GM18519 (cell line): ENCODE measurements at regions not wholly inside any gene's neighbourhood (a gene's known extent, or its start where the extent isn't known, plus 50 kb on each side); places are given as distances from the start of the nearest gene placed in this dataset.
"Not testable (repeated sequence)": the region's sequence is repeated elsewhere in the genome, so short reads cannot be mapped to it uniquely, and the experiment has no call there.

ENCODE experiments used
- ATAC-seq: cut with Tn5 transposase; IDR thresholded peaks from one replicate; pipeline ENCODE4 v1.9.1; 2021; ENCODE audit warnings: mild to moderate bottlenecking, moderate library complexity; ENCODE audit not compliant: unreplicated experiment, low FRiP score

DNA sequence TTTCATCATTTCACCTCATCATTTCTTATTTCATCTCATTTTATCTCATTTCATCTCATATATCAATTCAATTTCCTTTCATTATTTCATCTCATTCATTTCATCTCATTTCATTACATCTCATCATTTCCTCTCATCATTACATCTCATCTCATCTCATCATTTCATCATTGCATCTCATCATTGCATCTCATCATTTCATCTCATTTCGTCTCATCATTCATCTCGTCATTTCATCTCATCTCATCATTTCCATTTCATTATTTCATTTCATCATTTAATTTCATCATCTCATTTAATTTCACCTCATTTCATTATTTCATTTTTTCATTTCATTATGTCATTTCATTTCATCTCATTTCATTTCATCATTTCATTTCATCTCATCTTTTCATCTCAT is 168.5 kb upstream of the FAM72C start:
- not testable (repeated sequence) for ATAC-seq

DNA sequence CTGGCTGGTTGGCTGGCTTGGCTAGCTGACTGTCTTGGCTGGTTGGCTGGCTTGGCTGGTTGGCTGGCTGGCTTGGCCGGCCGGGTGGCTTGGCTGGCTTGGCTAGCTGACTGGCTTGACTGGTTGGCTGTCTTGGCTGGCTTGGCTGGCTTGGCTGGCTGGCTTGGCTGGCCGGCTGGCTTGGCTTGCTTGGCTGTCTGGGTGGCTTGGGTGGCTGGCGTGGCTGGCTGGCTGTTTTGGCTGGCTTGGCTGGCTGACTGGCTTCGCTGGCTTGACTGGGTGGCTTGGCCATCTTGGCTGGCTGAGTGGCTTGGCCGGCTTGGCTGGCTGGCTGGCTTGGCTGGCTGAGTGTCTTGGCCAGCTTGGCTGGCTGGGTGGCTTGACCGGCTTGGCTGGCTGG is 133.2 kb upstream of the FAM72C start:
- not testable (repeated sequence) for ATAC-seq

DNA sequence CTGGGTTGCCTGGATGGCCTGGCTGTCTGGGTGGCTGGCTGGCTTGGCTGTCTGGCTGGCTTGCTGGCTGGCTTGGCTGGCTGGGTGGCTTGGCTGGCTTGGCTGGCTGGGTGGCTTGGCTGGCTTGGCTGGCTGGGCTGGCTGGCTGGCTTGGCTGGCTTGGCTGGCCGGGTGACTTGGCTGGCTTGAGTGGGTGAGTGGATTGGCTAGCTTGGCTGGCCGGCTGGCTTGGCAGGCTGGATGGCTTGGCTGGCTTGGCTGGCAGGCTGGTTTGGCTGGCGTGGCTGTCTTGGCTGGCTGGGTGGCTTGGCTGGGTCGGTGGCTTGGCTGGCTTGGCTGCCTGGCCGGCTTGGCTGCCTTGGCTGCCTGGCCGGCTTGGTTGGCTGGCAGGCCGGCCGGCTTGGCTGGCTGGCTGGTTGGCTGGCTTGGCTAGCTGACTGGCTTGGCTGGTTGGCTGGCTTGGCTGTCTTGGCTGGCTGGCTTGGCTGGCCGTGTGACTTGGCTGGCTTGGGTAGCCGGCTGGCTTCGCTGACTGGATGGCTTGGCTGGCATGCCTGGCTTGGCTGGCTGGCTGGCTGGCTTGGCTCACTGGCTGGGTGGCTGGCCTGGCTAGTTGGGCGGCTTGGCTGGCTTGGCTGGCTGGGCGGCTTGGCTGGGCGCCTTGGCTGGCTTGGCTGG is 132.4 kb upstream of the FAM72C start:
- ATAC-seq: not testable (repeated sequence)

DNA sequence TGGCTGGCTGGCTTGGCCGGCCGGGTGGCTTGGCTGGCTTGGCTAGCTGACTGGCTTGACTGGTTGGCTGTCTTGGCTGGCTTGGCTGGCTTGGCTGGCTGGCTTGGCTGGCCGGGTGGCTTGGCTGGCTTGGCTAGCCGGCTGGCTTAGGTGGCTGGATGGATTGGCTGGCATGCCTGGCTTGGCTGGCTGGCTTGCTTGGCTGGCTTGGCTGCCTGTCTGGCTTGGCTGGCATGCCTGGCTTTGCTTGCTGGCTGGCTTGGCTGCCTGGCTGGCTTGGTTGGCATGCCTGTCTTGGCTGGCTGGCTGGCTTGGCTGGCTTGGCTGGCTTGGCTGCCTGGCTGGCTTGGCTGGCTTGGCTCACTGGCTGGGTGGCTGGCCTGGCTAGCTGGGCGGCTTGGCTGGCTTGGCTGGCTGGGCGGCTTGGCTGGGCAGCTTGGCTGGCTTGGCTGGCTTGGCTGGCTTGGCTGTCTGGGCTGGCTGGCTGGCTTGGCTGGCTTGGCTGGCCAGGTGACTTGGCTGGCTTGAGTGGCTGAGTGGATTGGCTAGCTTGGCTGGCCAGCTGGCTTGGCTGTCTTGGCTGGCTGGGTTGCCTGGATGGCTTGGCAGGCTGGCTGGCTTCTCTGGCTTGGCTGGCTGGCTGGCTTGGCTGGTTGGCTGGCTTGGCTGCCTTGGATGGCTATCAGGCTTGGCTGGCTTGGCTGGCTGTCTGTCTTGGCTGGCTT is 131.5 kb upstream of the FAM72C start:
- not testable (repeated sequence) for ATAC-seq

DNA sequence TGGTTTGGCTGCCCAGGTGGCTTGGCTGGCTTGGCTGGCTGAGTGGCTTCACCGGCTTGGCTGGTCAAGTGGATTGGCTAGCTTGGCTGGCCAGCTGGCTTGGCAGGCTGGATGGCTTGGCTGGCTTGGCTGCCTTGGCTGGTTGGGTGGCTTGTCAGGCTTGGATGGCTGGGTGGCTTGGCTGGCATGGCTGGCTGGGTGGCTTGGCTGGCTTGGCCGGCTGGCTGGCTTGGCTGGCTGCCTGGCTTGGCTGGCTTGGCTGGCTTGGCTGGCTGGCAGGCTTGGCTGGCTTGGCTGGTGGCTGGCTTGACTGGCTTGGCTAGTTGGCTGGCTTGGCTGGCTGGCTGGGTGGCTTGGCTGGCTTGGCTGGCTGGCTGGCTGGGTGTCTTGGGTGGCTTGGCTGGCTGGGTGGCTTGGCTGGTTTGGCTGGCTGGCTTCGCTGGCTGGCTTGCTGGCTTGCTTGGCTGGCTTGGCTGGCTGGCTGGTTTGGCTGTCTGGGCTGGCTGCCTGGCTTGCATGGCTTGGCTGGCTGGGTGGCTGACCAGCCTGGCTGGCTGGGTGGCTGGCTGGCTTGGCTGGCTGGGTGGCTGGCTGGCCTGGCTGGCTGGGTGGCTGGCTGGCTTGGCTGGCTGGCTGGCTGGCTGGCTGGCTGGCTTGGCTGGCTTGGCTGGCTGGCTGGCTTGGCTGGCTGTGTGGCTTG is 130.4 kb upstream of the FAM72C start:
- not testable (repeated sequence) for ATAC-seq

DNA sequence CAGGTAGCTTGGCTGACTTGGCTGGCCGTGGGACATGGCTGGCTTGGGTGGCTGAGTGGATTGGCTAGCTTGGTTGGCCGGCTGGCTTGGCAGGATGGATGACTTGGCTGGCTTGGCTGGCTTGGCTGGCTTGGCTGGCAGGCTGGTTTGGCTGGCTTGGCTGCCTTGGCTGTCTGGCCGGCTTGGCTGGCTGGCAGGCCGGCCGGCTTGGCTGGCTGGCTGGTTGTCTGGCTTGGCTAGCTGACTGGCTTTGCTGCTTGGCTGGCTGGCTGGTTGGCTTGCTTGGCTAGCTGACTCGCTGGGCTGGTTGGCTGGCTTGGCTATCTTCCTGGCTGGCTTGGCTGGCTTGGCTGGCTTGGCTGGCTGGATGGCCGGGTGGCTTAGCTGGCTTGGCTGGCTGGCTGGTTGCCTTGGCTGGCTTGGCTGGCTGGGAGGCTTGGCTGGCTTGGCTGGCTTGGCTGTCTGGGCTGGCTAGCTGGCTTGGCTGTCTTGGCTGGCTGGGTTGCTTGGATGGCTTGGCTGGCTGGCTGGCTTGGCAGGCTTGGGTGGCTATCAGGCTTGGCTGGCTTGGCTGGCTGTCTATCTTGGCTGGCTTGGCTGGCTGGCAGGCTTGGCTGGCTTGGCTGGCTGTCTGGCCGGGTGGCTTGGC is 129.7 kb upstream of the FAM72C start:
- no peak for ATAC-seq

DNA sequence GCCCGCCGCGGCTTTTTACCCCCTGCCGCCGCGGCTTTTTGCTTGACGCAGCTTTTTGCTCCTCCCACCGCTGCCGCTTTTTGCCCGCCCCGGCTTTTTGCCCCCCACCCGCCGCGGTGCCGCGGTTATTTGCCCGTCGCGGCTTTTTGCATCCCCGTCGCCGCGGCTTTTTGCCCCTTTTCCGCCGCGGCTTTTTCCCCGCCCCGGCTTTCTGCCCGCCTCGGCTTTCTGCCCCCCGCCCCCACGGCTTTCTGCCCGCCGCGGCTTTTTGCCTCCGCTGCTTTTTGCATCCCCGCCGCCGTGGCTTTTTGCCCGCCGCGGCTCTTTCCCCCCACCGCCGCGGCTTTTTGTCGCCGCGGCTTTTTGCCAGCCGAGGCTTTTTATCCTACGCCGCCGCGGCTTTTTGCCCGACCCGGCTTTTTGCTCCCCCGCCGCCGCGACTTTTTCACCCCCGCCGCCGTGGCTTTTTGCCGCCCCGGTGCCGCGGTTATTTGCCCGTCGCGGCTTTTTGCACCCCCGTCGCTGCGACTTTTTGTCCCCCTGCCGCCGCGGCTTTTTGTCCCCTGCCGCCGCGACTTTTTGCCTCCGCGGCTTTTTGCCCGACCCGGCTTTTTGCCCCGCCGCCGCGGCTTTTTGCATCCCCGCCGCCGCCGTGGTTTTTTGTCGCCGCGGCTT is 105.5 kb upstream of the FAM72C start:
- not testable (repeated sequence) for ATAC-seq

DNA sequence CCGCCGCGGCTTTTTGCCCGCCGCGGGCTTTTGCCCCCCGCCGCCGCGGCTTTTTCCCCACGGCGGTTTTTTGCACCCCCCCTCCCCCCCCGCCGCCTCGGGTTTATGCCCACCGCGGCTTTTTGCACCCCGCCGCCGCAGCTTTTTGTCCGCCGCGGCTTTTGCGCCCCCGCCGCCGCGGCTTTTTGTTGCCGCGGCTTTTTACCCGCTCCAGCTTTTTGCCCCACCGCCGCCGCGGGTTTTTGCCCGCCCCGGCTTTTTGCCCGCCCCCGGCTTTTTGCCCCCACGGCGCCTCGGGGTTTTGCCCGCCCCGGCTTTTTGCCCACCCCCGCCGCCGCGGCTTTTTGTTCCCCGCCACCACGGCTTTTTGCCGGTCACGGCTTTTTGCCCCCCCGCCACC is 104.9 kb upstream of the FAM72C start:
- ATAC-seq: not testable (repeated sequence)

DNA sequence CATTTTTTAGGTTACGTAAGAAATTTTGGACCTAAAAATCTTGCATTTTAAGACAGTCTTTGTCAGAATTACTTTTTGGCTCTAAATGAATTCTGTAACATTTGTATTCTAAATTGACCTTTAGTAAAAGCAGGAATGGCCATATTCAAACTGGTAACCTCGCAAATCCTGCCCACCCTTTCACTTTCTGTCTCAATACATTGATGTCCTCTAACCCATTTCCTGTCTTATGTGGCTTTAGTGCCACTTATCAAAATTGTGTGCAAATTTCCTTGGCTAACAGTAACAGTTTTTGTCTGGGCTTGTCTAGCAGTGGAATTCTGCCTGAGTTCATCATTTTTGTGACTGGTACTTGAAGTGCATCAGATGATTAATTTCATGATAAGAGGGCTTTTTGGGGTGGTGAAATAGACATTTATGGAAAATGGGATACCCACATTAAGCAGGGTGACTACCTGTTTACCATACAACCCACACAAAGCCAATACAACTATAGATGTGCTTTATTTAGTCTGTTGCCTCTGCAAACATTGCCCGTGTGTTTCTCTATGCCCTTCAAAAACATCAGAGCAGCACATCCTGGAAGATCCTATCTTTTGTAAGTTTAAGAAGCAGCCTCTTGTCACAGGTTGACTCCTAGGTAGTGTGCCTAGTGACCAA is 98.7 kb upstream of the FAM72C start:
- ATAC-seq: not testable (repeated sequence)

DNA sequence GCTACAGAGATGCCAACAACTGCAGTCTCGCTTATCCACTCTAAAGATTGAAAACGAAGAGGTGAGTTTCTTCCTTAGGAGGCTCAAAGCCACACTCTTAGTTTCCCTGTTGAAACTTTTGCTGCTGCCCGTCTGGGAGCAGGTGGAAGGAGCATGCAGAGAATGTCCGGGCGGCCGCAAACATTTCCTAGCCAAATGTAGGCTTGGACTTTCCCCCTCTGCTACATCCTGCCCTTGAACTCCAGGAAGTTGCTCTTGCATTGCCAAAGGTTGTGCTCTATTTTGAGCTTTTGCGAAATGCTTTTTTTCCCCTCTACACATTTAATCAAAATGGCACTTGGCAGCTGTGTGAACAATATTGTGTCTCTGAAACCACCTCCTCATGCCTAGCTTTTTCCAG is 95.3 kb upstream of the FAM72C start:
- not testable (repeated sequence) for ATAC-seq

DNA sequence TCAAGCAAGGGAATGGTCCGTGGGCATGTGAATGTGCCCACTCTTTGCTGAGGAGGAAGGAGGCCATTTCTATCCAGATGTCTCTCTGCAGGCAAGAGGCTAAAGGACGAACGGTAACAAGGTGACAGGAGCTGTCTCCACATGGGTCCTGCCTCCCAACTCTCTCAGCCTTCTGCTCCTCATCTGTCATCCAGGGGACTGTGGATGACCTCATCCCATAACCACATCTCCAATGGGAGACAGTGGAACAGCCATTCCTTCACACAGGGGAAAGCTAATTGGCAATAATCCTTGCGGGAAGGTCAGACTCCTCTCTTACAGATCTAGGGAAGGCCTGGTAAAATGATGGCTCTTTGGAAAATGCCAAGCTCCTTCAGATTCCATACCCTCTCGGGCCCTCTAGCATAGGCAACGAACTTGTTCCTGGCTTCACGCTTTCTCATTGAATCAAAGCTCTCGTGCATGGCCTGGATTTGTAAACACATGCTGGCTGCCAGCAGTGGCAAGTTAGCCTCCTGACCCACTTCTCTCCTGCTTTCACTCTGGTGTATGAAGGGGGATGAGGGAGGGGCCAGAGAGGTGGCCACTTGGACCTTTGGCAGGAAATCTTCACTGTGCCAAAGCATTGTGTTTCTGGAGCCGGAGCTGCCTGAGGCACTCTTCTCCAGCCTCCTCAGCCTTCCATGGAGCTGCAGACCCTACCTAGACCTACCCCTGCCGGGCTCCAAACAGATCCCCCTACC is 94.5 kb upstream of the FAM72C start:
- ATAC-seq: not testable (repeated sequence)

DNA sequence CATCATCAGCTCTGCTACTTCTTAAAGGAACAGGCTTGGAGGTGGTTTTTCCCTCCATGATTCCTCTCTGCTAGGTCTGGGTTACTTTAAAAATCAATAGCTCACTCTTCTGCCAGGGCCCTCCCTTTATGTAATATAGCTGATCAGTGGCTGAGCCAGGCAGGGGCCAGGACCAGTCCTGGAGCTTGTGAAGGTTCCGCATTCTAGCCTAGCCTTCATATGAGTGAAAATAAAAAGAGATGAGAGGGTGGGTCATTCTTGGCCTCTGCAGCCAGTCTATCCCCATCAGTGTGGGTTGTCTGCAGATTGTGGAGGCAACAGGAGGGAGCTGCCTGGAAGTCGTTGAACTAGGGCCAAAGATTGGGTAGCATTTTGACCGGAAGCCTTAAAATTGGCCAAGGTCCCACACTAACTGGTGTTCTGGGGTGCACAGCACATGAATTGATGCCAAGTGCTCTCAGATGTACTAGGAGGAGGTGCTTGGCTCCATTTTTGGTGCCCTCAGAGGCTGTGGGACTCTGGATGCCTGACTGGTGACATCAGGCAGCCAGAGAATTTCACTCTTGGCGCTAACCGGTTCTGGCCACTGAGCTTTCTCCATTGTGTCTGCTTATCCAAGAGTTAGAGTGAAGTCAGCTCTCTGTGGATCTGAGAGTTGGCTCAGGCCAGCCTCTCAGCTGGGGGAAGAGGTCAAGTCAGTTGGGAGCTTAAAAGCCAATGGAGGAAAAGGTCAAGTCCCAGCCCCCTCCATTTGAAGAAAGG is 93.7 kb upstream of the FAM72C start:
- not testable (repeated sequence) for ATAC-seq

DNA sequence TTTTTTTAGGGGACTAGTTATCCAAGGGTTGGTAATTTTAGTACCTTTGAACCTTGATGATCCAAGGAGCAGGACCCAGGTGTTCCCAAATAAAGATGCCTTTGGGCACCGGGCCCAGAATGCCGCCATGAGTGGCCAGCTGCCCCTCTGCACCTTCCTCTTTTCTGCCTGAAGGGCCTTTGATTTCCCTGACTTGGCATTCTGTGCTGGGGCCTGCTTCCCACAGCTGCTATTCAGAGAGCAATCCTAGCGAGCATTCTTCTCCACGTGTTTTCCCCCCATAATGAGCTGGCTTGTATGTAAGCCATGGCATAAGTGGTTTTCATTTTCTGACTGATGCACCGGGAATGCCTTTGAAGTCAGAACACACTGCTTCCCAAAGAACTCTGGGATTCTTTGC is 77.6 kb upstream of the FAM72C start:
- ATAC-seq: not testable (repeated sequence)

DNA sequence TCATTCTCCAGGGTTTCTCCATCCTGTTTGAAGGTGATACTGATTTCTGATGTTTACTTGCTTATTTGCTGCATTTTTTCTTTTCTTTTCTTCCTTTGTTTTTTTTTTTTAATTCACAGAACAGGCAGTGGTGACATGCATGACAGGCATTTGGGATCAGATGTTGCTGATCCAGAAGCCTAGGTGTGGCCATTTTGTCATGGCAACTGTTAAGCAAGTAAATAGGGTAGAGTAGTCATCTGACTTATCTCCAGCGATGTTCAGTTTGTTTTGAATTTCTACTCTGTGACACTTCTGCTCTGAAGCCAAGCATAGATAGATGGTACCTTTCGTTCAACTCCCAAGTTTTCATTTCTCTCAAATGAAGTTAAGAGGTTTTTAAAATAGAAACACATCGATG is 74.9 kb upstream of the FAM72C start:
- not testable (repeated sequence) for ATAC-seq

DNA sequence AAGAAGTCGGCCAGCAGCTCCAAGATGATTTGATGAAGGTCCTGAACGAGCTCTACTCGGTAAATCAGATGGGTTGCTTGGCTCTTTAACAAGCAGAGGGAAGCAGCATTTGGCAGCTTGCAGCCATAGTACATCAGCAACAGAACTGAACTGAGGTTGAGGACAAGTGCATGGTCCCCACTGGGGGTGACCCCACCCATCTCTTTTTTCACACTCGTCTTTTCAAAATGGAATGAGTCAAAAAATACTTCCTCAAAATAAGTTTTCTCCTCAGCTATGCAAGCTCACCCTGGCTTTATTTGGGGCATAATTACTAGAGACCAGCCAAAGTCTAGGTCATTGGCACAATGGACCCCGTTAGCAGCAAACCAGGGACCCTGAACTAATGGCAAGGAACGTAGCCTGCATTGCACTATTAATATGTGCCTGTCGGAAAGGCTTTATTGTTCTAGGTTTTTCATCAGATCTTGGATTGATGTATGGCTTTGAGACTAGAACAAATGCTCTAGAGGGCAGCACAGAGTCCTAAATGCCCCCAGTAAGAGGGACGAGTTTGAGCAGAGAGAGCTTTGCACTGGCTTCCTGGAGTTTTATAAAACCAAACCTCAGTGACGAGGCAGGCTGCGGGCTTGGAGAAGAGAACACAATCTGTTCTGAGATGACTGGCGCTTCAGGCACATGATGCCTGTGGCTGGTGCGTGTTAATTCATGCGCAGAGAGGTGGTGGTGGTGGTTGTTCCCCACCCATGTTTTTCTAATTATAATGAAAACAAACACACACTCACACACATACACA is 74.2 kb upstream of the FAM72C start:
- ATAC-seq: not testable (repeated sequence)

DNA sequence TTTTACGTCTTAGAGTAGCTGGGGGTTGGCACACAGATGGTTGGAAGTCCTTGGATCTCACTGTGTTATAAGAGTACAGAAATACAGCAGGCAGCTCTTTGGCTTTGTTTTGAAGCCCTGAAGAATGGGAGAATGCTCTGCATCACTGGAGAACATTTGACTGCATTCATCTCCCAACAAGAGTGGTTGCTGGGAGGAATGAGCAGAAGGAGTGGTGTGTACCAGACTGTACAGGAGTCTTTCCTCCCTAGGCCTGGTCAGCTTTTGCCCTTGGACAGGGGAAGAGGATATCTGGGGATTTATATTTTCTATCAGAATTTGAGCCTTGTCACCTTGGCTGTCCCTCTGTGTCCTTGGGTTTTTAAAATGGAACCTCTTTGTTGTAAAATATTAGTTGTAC is 70.5 kb upstream of the FAM72C start:
- not testable (repeated sequence) for ATAC-seq

DNA sequence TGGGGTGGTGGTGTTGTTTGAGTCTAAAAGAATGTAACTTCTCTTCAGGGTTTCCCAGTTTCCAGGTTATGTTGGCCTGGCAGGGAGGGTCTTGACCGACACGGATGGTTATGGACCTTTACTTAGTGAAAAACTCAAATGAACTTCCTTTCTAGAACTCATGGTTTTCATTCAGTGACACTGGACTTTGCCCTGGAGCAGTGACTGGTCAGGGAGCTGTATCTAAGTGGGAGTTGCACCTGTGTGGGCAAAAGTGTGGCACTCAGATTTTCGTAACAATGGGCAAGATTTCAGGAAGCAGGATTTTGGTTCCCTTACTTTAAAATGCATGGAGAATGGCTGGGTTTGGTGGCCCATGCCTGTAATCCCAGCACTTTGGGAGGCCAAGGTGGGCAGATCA is 68.5 kb upstream of the FAM72C start:
- not testable (repeated sequence) for ATAC-seq

DNA sequence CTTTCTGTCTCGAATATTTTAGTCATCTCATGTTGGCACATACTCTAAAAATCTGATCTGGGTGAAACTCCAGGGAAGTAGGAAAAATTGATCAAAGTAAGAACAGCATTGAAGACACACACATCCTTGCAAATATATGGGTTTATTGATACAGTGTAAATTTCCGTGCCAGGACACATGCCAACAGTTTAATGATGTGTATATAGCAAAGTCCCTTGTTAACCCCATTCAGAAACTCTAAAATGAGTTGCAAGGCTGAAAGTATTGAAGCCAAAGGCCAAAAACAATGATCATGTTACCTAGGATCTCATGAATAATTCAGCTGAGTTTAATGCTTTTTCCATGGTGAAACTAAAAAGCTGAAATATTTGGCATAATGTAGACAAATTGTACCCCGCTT is 62.3 kb upstream of the FAM72C start:
- ATAC-seq: not testable (repeated sequence)
